OCI-LY7 (cell line): ENCODE measurements at regions not wholly inside any gene's neighbourhood (a gene's known extent, or its start where the extent isn't known, plus 50 kb on each side); places are given as distances from the start of the nearest gene placed in this dataset.

Source experiments
- CTCF ChIP-seq: fragments of 200-600 bp; sonication (generic); conservative IDR thresholded peaks from 2 replicates; pipeline ENCODE4 v1.5.1; 2014; ENCODE audit warnings: mild to moderate bottlenecking, antibody characterized with exemption, low read length, moderate library complexity, mixed read lengths
- EZH2phosphoT487 ChIP-seq: fragments of 200-600 bp; sonication (generic); IDR thresholded peaks from 2 replicates; pipeline ENCODE4 v1.6.1; 2018; ENCODE audit warnings: low read depth, borderline replicate concordance, mild to moderate bottlenecking, mixed run types, antibody characterized with exemption, low read length, moderate library complexity, mixed read lengths

- no peak for TF ChIP-seq CTCF
- TF ChIP-seq EZH2phosphoT487, result no peak
Observed at GRCh38 chr15:100788418-100789105, 91.1 kb upstream of the ALDH1A3 start.
